ENCODE measurements at regions not wholly inside any gene's neighbourhood (a gene's known extent, or its start where the extent isn't known, plus 50 kb on each side); places are given as distances from the start of the nearest gene placed in this dataset.

DNA sequence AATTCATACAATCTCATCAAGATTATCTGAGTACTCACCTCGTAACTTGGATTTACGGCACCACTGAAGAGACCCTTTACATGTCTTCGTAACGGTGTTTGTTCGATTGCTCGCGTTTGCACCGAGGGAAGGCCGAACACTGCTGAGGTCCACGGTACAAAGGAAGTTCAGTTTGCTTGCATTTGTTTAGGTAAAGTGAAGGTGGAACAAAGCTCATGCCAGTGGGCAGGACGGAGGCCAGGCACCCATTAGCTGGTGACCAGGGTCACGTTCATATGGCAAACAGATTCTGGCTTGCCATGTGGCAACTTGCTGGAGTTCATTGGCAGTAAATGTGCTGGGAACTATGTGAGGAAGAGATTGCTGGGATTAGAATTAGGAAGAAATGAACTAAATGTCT, 164.8 kb downstream of the MACROH2A1 start:
- no peak for DNase-seq

DNA sequence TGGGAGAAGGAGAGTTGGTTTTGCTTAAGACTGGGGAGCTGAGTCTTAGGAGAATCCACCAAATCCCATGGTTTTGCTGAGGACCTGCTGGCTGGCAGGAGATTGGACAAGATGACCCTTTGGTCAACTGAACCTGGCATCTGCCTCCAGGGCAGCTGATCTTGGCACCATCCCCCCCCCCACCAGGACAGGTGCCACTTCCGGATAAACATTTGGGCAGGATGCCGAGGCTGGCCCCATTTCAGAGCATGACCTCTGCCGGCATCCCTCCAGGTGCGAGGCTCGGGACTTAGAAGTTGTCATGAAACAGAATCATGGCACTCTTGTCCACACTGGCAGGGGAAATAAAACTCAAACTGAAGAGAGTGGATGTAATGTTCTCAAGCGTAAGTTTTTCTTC, 165.6 kb downstream of the MACROH2A1 start:
- DNase-seq: peak; percentile 34

DNA sequence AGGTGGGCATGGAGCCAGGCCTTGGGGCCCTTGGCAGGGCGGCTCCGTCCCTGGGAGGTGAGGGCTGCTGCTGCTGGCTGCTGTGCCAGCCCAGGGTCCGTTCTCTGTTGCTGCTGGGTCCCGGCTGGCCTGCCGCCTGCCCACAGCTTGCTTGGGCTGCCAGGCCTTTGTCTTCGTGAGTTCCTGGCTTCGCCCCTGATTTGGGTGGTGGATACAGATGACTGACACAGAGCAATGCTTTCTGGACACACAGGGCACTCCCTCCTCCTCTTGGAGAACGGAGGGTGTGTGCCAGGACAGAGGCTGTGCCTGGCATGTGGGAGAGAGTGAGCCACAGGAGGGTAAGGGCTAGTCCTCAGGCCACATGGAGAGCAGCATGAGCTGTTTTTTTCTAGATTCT, 166.1 kb downstream of the MACROH2A1 start:
- DNase-seq: peak; percentile 56

DNA sequence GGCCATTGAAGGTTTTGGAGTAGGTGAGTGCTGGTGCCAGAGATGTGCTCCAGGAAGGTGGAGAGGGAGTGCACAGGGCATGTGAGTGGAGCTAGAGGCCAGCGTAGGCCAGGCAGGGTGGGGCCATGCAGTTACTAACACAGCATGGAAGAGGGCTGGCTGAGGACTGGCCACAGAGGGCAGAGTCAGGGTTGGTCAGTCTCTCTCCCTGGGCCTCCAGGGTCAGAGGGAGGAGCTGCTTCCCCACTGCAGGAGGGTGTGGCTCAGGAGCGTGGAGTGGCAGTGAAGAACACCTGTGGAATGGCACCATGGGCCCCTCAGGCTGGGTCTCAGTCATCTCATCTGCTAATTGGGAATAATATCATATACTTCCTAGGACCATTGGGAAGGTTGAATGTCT, 167.7 kb downstream of the MACROH2A1 start:
- no peak for DNase-seq

DNA sequence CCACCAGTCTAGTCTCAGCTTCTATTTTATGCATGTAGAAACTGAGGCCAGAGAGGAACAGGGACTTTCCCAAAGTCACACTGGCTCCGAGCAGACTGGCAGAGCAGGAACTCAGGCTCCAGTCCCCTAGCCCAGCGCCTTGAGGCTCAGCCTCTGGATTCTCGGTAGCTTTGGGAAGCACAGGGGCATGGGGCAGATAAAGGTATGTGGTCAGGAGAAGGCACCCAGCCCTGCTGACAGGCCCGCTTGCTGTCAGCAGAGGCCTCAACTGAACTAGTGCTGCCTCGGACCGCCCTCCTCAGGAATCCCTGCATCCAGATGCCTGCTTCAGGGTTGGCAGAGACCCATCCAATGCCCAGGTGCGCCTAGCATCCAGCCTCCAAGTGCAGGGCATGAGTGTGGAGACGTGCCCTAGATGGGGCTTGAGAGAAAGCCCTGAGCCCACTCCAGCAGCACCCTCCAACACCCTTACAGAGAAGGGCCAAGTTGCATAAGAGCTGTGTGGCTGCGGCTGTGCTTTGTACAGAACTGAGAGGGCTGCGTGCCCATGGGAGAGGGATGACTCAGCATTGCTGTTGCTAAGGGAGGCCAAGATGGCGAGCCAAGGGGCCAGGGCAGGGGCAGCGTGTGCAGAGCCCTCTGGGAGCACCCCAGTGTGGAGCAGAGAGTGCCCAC, 168.6 kb downstream of the MACROH2A1 start:
- DNase-seq: no peak

DNA sequence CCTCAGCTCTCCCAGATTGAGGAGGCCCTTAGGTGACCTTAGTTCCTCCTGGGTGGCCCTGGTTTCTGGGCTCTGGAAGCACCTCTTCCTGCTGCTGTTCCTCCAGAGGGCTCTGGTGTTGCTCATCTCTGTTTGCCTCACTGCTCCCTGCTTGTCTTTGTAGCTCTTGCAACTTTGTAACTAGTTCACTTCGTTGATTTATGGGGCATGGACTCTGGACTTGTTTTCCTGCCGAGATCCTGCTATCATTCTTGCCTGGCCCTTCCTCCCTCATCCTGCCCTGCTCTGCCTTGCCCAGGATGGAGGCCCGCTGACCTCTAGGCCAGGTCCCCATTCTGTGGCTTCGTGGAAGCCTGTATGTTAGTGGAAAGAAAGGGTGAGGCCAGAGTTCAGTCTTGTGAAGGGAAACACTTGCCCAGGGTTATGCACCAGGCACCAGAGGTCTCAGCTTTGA, 169.3 kb downstream of the MACROH2A1 start:
- DNase-seq: no peak

DNA sequence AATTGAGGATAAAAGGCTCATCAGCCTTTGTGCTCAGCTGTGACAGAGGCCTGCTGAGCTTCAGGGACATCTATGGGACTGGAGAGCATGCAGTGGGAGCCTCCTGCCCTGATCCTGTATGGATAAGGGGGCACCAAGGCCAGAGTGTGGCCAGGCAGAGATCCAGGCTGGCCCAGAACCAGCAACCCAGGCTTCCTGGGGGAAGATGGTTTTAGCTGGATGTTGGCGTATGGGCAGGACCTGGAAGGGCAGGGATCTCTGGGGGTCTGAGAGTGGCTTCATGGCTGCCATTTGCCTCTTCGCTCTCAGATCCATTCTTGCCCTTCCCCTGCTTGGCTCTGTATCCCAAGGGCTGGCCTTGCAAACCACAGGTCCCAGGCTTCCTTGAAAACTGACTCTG, 169.9 kb downstream of the MACROH2A1 start:
- DNase-seq: no peak

DNA sequence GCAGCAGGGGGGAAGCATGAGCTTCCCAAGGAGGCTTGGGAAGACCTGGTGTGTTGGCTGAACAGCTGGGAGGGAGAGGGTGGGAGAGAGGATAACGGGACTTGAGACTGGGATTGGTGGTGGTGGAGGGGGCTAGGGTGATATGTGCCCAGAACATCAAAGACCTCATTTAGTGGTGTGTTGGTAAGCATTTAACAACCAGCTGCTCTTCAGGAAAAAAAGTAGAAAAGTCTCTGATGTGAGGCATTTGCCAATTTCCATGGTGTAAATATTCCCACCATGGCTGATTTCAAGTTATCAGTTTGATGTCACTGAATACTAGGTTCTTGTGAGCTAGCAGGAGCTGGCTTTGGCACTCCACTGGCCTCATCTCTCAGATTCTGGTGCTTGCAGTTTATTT, 170.8 kb downstream of the MACROH2A1 start:
- no peak for DNase-seq

DNA sequence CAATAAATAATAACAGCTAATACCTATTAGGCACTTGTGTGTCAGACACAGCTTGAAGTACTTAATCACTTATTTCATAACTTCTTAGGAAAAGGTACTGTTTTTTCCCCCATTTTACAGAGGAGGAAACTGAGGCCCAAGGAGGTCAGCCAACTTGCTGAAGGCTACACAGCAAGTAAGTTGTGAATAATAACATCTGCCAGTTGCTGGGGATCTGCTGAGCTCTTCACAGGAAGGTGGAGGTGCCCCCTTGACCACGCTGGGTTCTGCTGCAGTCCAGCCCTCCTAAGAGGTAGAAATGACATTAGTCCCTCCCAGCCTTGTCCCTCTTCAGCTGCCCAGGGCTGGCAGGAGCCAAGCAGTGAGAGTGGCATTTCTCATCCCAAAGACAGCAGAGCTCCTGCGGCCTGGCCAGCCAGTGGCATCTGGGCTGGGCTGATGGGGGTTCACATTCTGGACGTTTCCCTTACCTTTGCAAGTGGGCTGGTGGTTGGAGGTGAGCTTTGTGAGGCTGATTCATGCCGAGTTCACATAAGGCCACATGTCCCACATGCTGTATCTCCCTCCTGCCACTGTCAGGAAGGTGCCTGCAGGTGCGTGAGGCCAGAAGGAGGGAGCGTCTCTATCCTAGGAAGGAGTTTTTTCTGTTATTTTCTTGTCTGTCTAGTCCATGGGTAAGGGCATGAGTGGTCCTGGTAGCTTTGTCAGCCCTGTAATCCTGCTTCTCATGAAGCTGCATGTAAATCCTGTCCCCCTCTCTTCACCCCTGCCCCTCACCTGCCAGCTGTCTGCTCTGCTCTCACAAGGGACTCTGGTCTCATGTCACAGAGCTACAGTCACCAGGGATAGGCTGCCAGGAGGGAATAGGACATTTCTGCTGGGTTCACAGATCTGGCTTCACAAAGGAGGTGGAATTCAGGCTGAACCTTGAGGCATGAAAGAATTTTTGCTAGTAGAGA, 171.7 kb downstream of the MACROH2A1 start:
- DNase-seq: no peak

DNA sequence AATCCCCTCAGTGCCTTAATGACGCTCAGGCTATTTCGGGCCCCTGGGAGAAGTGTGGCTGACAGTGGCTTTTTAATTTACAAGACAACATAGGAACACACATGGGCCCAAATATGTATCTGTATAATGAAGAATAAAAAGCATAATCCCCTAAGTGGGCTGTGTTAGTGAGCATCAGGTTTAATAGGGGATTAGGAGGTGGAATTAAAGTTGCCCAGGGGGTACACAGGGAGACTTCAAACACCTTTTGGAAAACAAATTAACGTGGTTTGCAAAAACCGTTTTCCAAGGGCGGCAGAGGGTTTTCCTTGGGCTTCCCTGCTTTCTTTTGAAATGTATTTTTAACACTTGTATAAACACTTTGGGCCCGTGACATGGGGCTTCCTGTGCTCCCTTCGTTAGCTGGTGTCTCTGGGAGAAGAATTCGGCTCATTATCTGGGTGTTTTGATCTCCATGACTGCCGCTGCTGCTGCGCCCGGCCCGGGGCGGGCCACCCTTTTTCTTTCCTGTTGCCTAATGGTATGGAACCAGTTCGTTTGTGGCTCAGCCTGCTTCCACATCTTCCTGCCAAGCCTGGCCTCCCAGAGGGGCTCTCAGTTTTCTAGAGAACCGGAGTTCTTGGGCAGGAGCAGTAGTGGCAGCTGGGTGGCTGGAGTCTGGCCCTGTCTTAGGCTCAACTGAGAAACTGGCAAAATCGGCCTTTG, 173.0 kb downstream of the MACROH2A1 start:
- no peak for DNase-seq

DNA sequence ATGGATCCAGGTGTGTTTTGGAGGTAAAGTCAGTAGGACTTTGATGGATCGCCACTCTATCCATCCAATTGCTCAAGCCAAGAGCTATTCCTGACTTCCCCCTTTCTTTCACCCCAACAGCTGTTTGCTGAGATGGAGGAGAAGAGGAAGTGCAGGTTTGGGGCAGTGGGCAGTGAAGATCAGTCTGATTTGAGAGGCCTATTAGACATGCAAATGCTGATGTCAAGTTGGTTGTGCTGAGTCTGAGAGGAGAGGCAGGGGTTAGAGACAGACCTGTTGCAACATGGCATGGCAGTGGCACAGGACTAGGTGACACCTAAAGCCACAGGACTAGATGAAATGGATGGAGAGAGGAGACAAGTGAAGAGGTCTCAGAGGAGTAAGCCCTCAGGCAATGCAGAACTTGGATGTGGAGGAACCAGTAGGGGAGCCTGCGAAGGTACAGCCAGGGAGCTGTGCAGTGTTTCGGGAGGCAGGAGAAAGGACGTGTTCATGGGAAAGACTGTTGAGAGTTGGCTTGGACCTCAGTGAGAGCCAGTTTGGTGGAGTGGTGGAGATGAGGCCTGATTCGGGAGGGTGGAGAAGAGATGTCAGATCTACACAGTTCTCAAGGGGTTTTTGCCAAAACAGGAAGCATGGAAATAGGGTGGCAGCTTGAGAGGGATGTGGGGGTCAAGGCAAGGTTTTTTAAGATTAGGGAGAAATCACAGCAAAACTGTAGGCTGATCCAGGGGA, 175.0 kb downstream of the MACROH2A1 start:
- DNase-seq: no peak

DNA sequence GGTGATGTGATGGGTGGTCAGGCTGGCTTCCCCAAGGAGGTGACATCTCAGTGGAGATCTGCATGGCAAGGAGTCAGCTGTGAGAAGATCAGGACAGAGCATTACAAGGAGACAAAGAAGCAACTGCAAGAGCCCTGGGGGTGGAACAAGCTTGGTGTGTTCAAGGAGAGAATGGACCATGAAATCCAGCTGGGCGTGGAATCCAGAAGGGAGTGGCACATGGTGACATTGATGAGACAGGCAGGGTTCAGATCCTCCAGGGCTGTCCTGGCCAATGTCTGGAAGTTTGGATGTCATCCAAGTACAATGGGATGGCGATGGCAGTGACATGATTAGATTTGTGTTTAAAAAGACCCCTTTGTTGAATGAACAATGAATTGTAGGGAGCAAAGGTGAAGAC, 175.6 kb downstream of the MACROH2A1 start:
- DNase-seq: no peak

DNA sequence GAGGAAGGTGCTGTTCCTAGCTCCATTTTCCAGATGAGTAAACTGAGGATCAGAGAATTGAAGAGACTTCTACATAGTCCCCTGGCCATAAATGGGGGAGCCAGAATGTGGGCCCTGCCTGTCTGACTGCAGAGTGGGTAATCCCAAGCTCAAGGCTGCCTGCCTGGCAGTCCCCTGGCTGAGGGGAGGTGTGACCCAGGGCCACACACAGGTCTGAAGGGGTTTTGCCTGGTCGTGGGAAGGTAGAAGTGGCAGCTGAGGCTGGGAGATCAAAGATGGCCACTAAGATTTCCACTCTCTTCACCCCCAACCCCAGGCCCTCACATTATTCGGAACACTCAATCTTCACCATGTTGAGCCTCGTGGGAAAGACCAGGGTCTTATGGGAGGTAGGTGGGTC, 176.3 kb downstream of the MACROH2A1 start:
- no peak for DNase-seq

DNA sequence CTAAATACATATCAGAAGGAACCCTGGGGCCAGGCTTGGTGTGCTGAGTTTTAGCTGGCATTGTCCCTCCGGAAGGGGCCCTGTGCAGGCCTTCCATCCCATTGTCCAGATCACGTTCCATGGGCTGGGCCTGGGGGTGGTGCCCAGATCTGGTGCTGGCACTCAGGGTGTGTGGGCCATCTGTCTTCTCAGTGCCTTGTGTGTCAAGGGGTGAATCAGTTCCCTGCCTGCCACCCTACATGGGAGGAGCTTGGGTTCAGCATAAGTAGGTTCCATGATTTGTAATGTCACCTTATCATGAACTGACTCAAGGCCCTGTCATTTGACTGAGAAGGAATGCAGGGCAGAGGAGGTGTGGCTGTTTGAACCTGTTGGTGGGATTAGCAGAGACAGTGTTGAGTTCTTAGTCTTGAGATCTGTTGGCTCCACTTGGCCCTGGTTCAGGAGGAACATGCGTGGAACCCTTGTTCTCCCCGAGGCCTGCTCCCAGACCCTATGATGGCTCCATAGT, 176.8 kb downstream of the MACROH2A1 start:
- DNase-seq: no peak

DNA sequence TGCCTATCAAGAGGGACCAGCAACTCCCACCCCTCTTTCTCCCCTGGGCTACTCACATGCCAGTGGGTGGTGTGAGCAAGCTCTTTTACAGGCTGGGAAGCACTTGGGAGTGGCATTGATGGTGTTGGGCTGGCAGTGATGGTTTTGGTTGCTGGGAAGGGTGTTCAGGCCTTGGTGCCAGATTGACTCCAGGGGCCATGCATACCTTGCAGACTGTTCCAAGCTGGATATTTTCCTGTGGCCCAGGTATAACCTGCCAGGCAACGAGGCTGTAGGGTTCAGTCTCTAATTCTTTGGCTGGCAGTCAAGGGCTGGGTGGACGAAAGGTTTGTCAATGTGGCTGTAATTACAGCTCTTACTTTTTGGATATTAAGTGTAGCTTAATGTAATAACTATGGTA, 177.3 kb downstream of the MACROH2A1 start:
- DNase-seq: no peak

DNA sequence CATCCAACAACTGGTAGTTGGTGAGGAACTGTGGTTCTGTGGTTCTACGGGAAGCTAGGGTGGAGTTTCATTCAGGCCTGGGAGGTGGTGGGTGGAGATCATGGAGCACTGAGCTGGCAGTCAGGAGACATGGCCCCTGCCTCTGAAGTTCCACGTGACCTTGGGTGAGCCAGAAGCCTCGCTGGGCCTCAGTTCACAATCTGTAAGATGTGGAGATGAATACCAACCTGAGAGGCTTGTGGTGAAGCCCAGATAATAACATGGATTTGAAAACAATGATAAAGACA, 177.9 kb downstream of the MACROH2A1 start:
- DNase-seq: no peak

DNA sequence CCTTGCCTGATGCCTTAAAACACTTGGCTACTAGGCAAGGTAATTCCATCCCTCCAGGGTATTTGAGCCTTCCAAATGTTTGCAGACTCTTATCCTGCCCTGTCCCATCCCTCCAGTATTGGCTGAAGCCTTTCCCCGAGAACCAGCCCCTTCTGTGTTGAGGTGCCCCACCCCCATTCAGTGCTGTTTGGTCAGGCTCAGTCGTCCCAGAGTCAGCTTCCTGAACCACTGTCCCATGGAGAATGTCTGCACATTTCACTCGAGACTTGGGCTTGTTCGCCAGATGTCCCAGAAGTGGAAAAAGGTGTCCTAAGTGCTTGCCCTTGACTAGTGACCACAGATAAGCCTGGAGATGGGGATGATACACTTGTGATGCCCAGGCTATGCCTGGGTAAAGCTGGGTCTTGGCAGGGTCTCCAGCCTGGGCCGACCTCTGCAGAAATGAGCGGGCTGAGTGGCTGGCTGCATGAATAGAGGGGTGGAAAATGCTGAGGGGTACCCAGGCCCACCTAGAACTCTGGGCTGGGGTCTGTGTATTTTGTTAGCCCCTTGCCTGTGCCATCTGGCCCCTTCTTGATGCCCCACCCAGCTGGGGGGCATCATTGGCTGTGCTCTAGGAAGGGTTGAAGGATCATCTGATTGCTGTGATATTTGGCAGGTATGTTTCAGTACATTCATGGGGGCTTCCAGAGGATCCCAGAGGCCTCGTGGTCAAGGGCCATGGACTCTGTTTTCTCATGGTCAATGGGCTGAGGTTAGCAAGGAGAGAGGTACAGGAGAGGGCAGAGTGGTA, 178.4 kb downstream of the MACROH2A1 start:
- DNase-seq: no peak

DNA sequence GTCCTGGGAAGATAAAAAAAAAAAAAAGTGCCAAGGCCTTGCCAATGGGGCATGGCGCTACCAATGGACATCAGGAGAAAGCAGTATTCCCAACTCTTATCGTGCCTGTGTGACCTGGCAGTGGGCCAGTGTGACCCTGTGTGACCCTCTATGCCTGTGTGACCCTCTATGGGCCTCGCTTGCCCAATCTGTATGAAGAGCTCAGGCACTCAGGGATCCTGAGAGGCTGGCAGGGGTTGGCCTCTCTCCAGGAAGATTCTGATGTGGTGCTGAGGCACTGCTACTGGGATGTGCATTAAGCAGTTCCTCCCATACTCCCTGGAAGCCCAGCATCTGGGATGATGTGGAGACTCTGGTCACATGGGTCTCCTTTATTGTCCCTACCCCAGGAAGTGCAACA, 179.2 kb downstream of the MACROH2A1 start:
- no peak for DNase-seq

DNA sequence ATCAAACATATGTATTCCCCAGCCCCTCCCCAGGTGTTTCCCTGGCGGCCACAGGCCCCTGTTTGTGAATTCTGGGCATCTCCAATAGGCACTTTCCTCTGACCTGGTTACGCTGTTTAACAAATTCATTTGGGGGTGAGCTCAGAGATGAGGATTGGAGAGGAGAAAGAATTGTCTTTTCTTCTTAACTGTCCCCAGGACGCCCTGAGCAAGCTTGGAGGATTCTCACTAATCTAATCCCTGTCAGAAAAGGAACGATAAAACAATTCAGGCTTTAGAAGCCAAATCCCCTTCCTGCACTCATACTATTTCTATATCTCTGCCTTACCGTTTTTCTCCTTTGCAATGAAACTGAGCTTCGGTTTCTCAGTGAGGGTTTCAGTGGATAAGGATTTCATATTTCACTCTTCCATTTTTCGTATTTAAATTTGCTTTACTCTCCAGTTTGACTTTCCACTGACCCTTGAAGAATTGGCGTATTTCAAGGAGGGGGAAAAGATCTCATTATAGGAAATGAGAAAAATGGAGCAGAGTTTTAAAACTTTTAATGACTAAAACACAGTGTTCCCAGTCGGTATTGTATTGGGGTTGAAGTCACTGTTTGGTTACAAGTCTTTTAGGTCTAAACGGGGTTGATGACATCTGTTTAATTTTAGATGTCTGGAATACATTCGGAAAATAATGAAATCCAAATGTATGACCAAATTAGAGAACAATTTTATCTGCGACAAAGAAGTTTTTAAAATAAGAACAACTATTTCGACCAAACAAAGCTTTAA, 180.1 kb downstream of the MACROH2A1 start:
- no peak for DNase-seq

DNA sequence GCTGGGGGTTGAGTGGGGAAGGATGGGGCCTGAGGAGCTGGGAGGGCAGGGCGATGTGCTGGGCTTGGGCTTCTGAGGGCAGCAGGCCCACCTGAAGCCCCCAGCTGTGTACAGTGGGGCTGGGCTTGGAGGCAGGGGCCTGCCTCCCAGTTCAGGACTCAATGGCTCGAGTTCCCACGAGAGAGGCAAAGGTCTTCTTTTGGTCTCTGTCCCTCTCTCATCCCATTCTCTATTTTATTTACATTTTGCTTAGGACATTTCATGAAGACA, 180.6 kb downstream of the MACROH2A1 start:
- no peak for DNase-seq

DNA sequence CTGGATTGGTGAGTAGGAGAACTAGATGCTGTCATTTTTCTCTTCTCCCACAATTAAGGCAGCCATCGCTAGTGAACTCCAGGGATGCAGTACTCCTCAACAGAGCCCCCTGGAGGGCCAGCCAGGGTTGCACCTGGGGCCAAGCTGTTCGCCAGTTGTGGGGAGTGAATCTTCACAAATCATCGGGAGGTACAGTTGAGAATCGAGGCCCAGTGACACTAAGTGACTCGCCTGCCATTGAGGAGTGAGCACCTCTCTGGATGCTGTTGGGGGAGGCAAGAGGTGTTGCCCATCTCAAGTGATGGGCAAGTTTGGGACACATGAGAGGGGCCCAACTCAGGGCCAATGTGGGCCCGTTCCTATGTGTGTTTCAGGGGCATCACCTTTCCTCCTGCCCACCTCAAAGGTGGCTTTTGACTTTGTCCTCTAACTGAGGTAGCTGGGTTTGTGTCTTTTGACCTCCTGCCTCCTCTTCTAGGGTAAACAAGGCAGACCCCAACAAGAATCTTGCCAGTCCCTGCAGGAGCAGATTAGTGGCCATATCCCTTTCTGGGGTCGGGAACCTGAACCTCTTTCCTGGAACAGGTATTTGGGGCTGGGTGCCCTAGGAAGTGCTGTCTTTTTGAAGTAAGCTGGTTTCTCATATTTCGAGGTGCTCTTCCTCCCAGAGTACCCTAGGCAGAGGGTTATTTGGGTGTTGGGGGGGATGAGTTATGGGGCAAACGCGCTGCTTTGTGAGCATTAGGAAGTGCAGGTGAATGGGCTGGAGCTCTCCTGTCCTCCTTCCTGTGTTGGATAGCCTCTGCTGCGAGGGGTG, 181.2 kb downstream of the MACROH2A1 start:
- DNase-seq: no peak

All from NCI-H2029 (cell line).